ENCODE measurements at regions not wholly inside any gene's neighbourhood (a gene's known extent, or its start where the extent isn't known, plus 50 kb on each side); places are given as distances from the start of the nearest gene placed in this dataset.

DNA sequence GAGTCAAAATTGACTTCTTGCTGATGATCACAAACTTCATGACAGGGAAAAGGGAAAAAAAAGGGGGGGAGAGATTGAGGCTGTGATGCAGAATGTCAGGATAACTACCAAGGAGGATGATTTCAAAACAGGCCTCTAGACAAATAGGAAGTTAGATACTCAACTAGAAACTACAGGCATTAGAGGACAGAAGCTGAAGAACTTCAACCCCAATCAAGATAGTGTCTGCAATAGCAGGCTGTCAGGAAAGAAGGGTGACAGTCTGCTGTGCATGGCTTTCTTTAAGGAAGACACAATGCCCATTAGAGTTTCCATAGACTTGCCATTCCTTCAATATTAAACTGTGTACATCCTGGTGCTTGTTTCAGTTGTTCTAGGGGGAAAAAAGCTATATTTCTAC is 257.2 kb downstream of the TTLL7 start:
- Histone ChIP-seq H3K4me1 (no peaks in the 10 kb centered on the region), H3K4me3 (no peak overlapping the region), H3K36me3 (no peaks in the 10 kb centered on the region), H3K9me3 (no peaks in the 10 kb centered on the region), H3K27ac (replicated peaks in 1 of 4) (no peak overlapping the region), H3K27me3 (no peaks in the 10 kb centered on the region)
- intact Hi-C loops (cut with DNase I): no loop called here
- TF ChIP-seq POLR2A (IDR thresholded peaks at IDR 0.05; ENCODE audit: low read depth): no peak
- no peak for TF ChIP-seq EP300 (IDR thresholded peaks at IDR 0.05)
- TF ChIP-seq POLR2AphosphoS5 (IDR thresholded peaks at IDR 0.05): no peak
- TF ChIP-seq, protein P1, sequence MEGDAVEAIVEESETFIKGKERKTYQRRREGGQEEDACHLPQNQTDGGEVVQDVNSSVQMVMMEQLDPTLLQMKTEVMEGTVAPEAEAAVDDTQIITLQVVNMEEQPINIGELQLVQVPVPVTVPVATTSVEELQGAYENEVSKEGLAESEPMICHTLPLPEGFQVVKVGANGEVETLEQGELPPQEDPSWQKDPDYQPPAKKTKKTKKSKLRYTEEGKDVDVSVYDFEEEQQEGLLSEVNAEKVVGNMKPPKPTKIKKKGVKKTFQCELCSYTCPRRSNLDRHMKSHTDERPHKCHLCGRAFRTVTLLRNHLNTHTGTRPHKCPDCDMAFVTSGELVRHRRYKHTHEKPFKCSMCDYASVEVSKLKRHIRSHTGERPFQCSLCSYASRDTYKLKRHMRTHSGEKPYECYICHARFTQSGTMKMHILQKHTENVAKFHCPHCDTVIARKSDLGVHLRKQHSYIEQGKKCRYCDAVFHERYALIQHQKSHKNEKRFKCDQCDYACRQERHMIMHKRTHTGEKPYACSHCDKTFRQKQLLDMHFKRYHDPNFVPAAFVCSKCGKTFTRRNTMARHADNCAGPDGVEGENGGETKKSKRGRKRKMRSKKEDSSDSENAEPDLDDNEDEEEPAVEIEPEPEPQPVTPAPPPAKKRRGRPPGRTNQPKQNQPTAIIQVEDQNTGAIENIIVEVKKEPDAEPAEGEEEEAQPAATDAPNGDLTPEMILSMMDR (IDR thresholded peaks at IDR 0.05): no peak
- DNase-seq (ENCODE audit: extremely low spot score): no peak

DNA sequence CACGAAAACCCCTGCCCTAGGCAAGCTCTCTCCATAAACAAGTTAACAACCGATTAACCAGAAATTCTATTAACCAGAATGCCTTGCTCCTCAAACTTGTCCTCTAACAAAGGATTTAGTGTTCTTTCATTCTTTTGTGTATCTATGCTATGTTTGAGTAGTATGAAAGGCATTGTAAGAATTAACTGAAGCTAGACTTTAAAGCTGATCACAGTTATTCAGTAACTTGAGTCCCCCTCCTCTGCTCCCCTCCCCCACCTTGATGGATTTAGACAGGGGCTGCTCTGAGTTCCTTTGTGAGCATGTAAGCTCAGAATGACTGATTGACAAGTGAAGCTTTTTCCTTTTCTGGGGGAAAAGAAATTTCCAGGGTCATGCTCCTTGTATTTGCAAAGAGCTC is 257.6 kb downstream of the TTLL7 start:
- 75% methylated on average over 2 of the region's 2 CpGs for WGBS
- Histone ChIP-seq H3K4me3 (no peak overlapping the region), H3K9me3 (no peaks in the 10 kb centered on the region)

DNA sequence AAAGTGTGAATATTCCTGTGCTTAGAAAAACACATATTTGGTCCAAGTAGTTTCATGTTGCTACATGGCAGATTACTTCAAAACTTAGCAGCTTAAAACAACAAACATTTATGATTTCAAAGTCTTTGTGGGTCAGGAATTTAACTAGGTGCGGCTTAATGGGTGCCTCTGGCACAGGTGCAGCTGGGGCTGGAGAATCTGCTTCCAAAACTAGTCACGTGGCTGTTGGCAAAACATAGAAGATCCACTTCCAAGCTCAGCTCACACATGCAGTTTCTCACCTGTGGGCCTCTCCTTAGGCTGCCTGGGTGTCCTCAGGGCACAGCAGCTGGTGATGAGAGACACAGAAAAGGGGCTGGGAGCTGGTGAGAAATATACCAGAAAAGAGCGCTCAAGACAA is 263.4 kb downstream of the TTLL7 start:
- Histone ChIP-seq H3K27ac (replicated peaks in 1 of 4) (no peak overlapping the region), H3K9me3 (no peaks in the 10 kb centered on the region), H3K27me3 (no peaks in the 10 kb centered on the region), H3K4me3 (no peak overlapping the region), H3K4me1 (no peaks in the 10 kb centered on the region), H3K36me3 (no peaks in the 10 kb centered on the region)
- WGBS: 73% methylated on average over 3 of the region's 3 CpGs
- TF ChIP-seq EP300 (IDR thresholded peaks at IDR 0.05): no peak
- no peak for TF ChIP-seq POLR2A (IDR thresholded peaks at IDR 0.05; ENCODE audit: low read depth)
- TF ChIP-seq POLR2AphosphoS5 (IDR thresholded peaks at IDR 0.05): no peak
- TF ChIP-seq, protein P1 (IDR thresholded peaks at IDR 0.05): no peak
- intact Hi-C loops (cut with DNase I): no loop called here
- DNase-seq (ENCODE audit: extremely low spot score): no peak

More for the DNA sequence above, 257.6 kb downstream of the TTLL7 start:
- Histone ChIP-seq H3K27ac (replicated peaks in 1 of 4) (no peak overlapping the region), H3K36me3 (no peaks in the 10 kb centered on the region), H3K4me1 (no peaks in the 10 kb centered on the region), H3K27me3 (no peaks in the 10 kb centered on the region)
- no peak for TF ChIP-seq POLR2AphosphoS5 (IDR thresholded peaks at IDR 0.05)
- TF ChIP-seq POLR2A (IDR thresholded peaks at IDR 0.05; ENCODE audit: low read depth): no peak
- TF ChIP-seq, protein P1 (IDR thresholded peaks at IDR 0.05): no peak
- TF ChIP-seq EP300 (IDR thresholded peaks at IDR 0.05): no peak
- no peak for DNase-seq (ENCODE audit: extremely low spot score)
- intact Hi-C loops (cut with DNase I): no loop called here

DNA sequence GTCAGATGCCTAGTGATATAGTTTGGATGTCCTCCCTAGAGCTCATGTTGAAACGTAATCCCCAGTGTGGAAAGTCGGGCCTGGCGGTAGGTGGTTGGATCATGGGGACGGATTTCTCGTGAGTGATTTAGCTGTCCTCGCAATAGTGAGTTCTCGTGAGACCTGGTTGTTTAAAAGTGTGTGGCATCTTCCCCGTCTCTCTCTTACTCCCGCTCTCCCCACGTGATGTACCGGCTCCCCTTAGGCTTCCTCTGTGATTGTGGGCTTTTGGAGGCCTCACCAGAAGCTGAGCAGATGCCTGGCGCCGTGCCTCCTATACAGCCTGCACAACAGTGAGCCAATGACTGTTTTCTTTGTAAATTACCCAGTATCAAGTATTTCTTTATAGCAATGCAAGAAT is 264.5 kb downstream of the TTLL7 start:
- Histone ChIP-seq H3K36me3 (no peaks in the 10 kb centered on the region), H3K4me3 (no peak overlapping the region), H3K27me3 (no peaks in the 10 kb centered on the region), H3K27ac (replicated peaks in 1 of 4) (no peak overlapping the region), H3K9me3 (no peaks in the 10 kb centered on the region), H3K4me1 (no peaks in the 10 kb centered on the region)
- TF ChIP-seq EP300 (IDR thresholded peaks at IDR 0.05): no peak
- intact Hi-C loops (cut with DNase I): no loop called here
- DNase-seq (ENCODE audit: extremely low spot score): no peak
- 92% methylated on average over 13 of the region's 13 CpGs for whole genome bisulfite sequencing

DNA sequence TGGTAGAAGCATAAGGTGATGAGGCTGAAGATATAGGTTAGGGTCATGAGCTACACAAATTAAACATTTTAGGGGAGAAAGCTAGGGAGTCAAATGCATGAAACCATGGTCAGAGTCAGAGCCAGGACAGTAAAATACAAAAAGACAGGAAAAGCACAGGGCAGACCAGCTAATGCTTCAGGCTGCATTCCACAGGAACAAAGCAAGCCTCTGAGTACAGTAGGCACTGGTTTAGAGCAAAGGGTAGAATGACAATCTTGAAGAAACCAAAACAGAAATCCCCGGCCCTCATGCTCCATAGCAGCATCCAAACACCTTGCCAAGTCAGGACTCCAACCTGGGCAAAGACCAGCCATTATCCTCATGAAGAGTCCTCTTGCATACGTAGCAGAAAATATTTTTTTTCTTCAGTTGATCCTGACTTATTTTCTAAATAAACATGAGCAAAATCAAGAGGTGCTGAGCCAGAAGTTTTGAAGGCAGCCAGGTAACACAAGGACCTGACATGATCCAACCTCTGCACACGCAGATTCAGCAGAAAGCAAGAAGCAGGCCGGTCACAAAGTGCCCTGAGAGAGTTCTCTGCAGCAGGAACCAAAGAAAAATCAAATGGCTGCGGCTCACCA is 273.1 kb downstream of the TTLL7 start:
- DNase-seq (ENCODE audit: extremely low spot score): no peak
- no peaks in the 10 kb centered on the region for H3K4me1 ChIP-seq
- TF ChIP-seq, protein P1 (IDR thresholded peaks at IDR 0.05): no peak
- TF ChIP-seq POLR2AphosphoS5 (IDR thresholded peaks at IDR 0.05) (no peak), POLR2A (IDR thresholded peaks at IDR 0.05; ENCODE audit: low read depth) (no peak), EP300 (IDR thresholded peaks at IDR 0.05) (no peak)
- 94% methylated on average over 5 of the region's 5 CpGs for WGBS
- H3K27ac ChIP-seq (replicated peaks in 1 of 4): no peak overlapping the region
- H3K36me3 ChIP-seq: no peaks in the 10 kb centered on the region
- no peak overlapping the region for H3K4me3 ChIP-seq
- H3K9me3 ChIP-seq: no peaks in the 10 kb centered on the region
- H3K27me3 ChIP-seq: no peaks in the 10 kb centered on the region
- intact Hi-C loops (cut with DNase I): no loop called here
